Activated CD4-positive, CD25-positive, alpha-beta regulatory T cell (primary cell): ENCODE measurements at regions not wholly inside any gene's neighbourhood (a gene's known extent, or its start where the extent isn't known, plus 50 kb on each side); places are given as distances from the start of the nearest gene placed in this dataset.

Experiments used
- DNase-seq, 4 experiments: peaks; one replicate each; lab custom pipeline; 2025; lab: John Stamatoyannopoulos, UW

- DNase-seq: no peak
These were observed 119.2 kb upstream of the EDNRA start for GRCh38 chr4:147361726-147362125.

GRCh38 chr4:147362938-147363337 lies 118.0 kb upstream of the EDNRA start:
- no peak for DNase-seq

GRCh38 chr4:147363514-147363913 lies 117.4 kb upstream of the EDNRA start:
- DNase-seq: no peak

- DNase-seq: no peak
These were observed 115.5 kb upstream of the EDNRA start for GRCh38 chr4:147365396-147365795.

- DNase-seq: no peak
These were observed 114.7 kb upstream of the EDNRA start for GRCh38 chr4:147366164-147366563.

- DNase-seq: no peak
These were observed 113.0 kb upstream of the EDNRA start for GRCh38 chr4:147367891-147368290.

- DNase-seq: no peak
These were observed 111.9 kb upstream of the EDNRA start for GRCh38 chr4:147368948-147369347.

GRCh38 chr4:147370473-147370872 lies 110.4 kb upstream of the EDNRA start:
- DNase-seq: no peak

- no peak for DNase-seq
These were observed 110.0 kb upstream of the EDNRA start for GRCh38 chr4:147370881-147371280.

- DNase-seq: no peak
These were observed 109.2 kb upstream of the EDNRA start for GRCh38 chr4:147371661-147372060.

GRCh38 chr4:147378780-147379179 lies 102.1 kb upstream of the EDNRA start:
- no peak for DNase-seq

GRCh38 chr4:147381749-147382148 lies 99.1 kb upstream of the EDNRA start:
- DNase-seq: no peak

- no peak for DNase-seq
These were observed 92.9 kb upstream of the EDNRA start for GRCh38 chr4:147388018-147388417.

- DNase-seq: no peak
These were observed 84.8 kb upstream of the EDNRA start for GRCh38 chr4:147396105-147396504.

- no peak for DNase-seq
These were observed 82.3 kb upstream of the EDNRA start for GRCh38 chr4:147398556-147398955.

- DNase-seq: no peak
These were observed 80.2 kb upstream of the EDNRA start for GRCh38 chr4:147400721-147401120.

GRCh38 chr4:147401221-147401620 lies 79.7 kb upstream of the EDNRA start:
- DNase-seq: no peak

GRCh38 chr4:147407261-147408045 lies 73.4 kb upstream of the EDNRA start:
- DNase-seq: no peak

GRCh38 chr4:147408189-147408588 lies 72.7 kb upstream of the EDNRA start:
- no peak for DNase-seq

GRCh38 chr4:147409350-147409749 lies 71.5 kb upstream of the EDNRA start:
- DNase-seq: no peak

- DNase-seq: no peak
These were observed 62.7 kb upstream of the EDNRA start for GRCh38 chr4:147418226-147418625.

GRCh38 chr4:147421456-147421855 lies 59.4 kb upstream of the EDNRA start:
- DNase-seq: no peak

- no peak for DNase-seq
These were observed 57.7 kb upstream of the EDNRA start for GRCh38 chr4:147423229-147423628.

- DNase-seq: no peak
These were observed 55.9 kb upstream of the EDNRA start for GRCh38 chr4:147425019-147425418.
